HUDEP-2 (cell line): ENCODE measurements at regions not wholly inside any gene's neighbourhood (a gene's known extent, or its start where the extent isn't known, plus 50 kb on each side); places are given as distances from the start of the nearest gene placed in this dataset.

ENCODE experiments used
- DNase-seq, 76 experiments: peaks; one replicate each; lab custom pipeline; 2025; ENCODE audit not compliant: unreplicated experiment in 76 of 76; lab: John Stamatoyannopoulos, UW

GRCh38 chr11:30741039-30741550 is 154.9 kb upstream of the MPPED2 start:
- no peak for DNase-seq

GRCh38 chr11:30740091-30740490 is 153.9 kb upstream of the MPPED2 start:
- no peak for DNase-seq

GRCh38 chr11:30735946-30736345 is 149.8 kb upstream of the MPPED2 start:
- DNase-seq, result no peak

- DNase-seq, result no peak
Measured at GRCh38 chr11:30733748-30734147, 147.6 kb upstream of the MPPED2 start.

GRCh38 chr11:30730011-30730410 is 143.9 kb upstream of the MPPED2 start:
- no peak for DNase-seq

GRCh38 chr11:30729187-30729713 is 143.1 kb upstream of the MPPED2 start:
- no peak for DNase-seq

- no peak for DNase-seq
Measured at GRCh38 chr11:30725645-30726195, 139.6 kb upstream of the MPPED2 start.

GRCh38 chr11:30724274-30724673 is 138.1 kb upstream of the MPPED2 start:
- DNase-seq, result no peak

- DNase-seq, result no peak
Measured at GRCh38 chr11:30719371-30719770, 133.2 kb upstream of the MPPED2 start.

GRCh38 chr11:30717641-30718040 is 131.5 kb upstream of the MPPED2 start:
- no peak for DNase-seq

- no peak for DNase-seq
Measured at GRCh38 chr11:30717009-30717408, 130.9 kb upstream of the MPPED2 start.

GRCh38 chr11:30712749-30713148 is 126.6 kb upstream of the MPPED2 start:
- DNase-seq, result no peak

GRCh38 chr11:30710221-30710620 is 124.1 kb upstream of the MPPED2 start:
- no peak for DNase-seq

GRCh38 chr11:30707110-30707509 is 121.0 kb upstream of the MPPED2 start:
- DNase-seq, result no peak

GRCh38 chr11:30705913-30706675 is 119.9 kb upstream of the MPPED2 start:
- DNase-seq, result no peak

- DNase-seq, result no peak
Measured at GRCh38 chr11:30698425-30698824, 112.3 kb upstream of the MPPED2 start.

GRCh38 chr11:30697032-30697431 is 110.9 kb upstream of the MPPED2 start:
- no peak for DNase-seq

- DNase-seq, result no peak
Measured at GRCh38 chr11:30684772-30685171, 98.6 kb upstream of the MPPED2 start.

GRCh38 chr11:30683176-30683575 is 97.0 kb upstream of the MPPED2 start:
- no peak for DNase-seq

- DNase-seq, result no peak
Measured at GRCh38 chr11:30666817-30667216, 80.7 kb upstream of the MPPED2 start.

- DNase-seq, result no peak
Measured at GRCh38 chr11:30665067-30665466, 78.9 kb upstream of the MPPED2 start.

GRCh38 chr11:30653606-30654005 is 67.5 kb upstream of the MPPED2 start:
- no peak for DNase-seq
